ENCODE measurements at regions not wholly inside any gene's neighbourhood (a gene's known extent, or its start where the extent isn't known, plus 50 kb on each side); places are given as distances from the start of the nearest gene placed in this dataset.
A peak's percentile ranks its signal among the peaks of the same experiment; 100 is the strongest.

GRCh38 chr2:221144909-221145308 is 427.2 kb downstream of the EPHA4 start:
- TF ChIP-seq, protein P1, sequence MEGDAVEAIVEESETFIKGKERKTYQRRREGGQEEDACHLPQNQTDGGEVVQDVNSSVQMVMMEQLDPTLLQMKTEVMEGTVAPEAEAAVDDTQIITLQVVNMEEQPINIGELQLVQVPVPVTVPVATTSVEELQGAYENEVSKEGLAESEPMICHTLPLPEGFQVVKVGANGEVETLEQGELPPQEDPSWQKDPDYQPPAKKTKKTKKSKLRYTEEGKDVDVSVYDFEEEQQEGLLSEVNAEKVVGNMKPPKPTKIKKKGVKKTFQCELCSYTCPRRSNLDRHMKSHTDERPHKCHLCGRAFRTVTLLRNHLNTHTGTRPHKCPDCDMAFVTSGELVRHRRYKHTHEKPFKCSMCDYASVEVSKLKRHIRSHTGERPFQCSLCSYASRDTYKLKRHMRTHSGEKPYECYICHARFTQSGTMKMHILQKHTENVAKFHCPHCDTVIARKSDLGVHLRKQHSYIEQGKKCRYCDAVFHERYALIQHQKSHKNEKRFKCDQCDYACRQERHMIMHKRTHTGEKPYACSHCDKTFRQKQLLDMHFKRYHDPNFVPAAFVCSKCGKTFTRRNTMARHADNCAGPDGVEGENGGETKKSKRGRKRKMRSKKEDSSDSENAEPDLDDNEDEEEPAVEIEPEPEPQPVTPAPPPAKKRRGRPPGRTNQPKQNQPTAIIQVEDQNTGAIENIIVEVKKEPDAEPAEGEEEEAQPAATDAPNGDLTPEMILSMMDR (conservative IDR thresholded peaks at IDR 0.05; ENCODE audit: low read length) = no peak

GRCh38 chr2:221145396-221145795 is 426.7 kb downstream of the EPHA4 start:
- H3K4me3 ChIP-seq (ENCODE audit: low read length) = no peak overlapping the region
- TF ChIP-seq, protein P1 (conservative IDR thresholded peaks at IDR 0.05; ENCODE audit: low read length) = no peak
- DNase-seq (ENCODE audit: low read depth) = no peak

More at GRCh38 chr2:221144909-221145308, 427.2 kb downstream of the EPHA4 start:
- DNase-seq (ENCODE audit: low read depth) = no peak
- H3K4me3 ChIP-seq (ENCODE audit: low read length) = no peak overlapping the region

DNA sequence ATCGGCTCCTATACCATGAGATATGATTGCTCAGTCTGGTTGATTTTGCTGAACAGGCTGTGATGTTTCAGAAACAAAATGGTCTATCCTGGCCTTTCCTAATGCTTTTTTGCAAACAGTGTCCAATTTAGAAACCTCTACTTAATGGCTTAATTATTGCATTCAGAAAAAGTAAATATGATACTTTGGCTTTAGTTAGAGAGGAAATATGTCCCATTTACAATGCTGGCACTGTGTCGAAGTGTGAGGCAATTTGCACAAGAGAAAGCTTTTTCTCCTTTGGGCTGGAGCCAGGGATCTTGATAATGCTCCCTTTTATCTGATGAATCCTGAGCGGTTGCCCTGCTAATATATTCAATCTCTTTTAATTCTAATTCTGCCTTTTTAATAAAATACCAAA is 418.9 kb downstream of the EPHA4 start:
- no peak for DNase-seq (ENCODE audit: low read depth)
- TF ChIP-seq, protein P1 (conservative IDR thresholded peaks at IDR 0.05; ENCODE audit: low read length) = no peak

GRCh38 chr2:221154176-221154575 is 417.9 kb downstream of the EPHA4 start:
- H3K4me3 ChIP-seq (ENCODE audit: low read length) = no peak overlapping the region
- TF ChIP-seq, protein P1 (conservative IDR thresholded peaks at IDR 0.05; ENCODE audit: low read length) = no peak
- DNase-seq (ENCODE audit: low read depth) = no peak

More for the DNA sequence above, 418.9 kb downstream of the EPHA4 start:
- no peak overlapping the region for H3K4me3 ChIP-seq (ENCODE audit: low read length)

DNA sequence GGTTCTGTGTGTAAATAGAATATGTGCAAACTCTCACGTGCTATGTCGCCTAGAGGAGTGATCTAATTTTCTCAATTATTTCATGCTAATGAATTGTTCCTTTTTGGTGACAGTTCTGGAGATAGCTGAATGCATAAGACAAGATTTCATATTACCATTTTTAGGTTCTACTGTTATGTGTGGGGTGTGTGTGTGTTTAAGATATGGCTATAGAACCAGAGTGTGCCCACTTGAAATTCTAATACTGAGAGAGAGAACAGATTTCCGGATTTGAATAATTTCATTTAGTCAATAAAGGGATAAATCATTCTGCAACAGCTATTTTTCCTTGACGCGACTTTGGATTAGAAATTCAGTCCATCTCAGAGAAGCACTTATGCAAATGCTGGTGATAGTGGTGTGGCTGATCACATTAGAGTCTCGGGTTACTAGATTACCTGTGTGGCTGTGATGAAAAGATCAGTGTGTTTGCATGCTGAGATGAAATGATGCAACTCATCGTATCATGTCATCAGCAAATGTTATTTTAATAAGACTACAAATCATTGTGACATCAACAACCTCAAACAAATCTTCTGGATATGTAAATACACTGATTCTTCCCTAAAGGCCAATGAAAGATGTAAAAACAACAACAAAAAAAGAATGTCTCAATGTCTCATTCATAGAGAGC is 415.9 kb downstream of the EPHA4 start:
- TF ChIP-seq, protein P1 (conservative IDR thresholded peaks at IDR 0.05; ENCODE audit: low read length) = no peak
- H3K4me3 ChIP-seq (ENCODE audit: low read length) = no peak overlapping the region
- DNase-seq (ENCODE audit: low read depth) = no peak

DNA sequence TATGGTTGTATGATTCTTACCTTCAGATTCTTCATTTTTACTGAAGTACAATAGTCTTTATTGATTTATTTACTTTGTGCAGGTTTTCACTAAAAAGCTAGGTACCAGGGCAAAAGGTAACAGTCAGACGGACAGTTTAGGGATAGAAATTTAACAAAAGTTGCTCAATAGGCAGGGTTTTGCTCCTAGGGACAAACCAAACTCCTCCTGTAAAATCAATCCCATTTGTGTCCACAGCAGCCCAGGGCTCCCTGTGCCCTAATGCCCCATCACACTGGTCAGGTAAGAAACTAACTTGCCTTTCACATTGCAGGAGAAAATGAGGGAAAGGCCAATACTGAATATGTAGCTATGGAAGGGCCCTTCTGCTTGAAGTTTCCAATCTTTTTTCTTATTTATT is 410.9 kb downstream of the EPHA4 start:
- TF ChIP-seq, protein P1 (conservative IDR thresholded peaks at IDR 0.05; ENCODE audit: low read length) = no peak
- no peak overlapping the region for H3K4me3 ChIP-seq (ENCODE audit: low read length)
- DNase-seq (ENCODE audit: low read depth) = no peak

DNA sequence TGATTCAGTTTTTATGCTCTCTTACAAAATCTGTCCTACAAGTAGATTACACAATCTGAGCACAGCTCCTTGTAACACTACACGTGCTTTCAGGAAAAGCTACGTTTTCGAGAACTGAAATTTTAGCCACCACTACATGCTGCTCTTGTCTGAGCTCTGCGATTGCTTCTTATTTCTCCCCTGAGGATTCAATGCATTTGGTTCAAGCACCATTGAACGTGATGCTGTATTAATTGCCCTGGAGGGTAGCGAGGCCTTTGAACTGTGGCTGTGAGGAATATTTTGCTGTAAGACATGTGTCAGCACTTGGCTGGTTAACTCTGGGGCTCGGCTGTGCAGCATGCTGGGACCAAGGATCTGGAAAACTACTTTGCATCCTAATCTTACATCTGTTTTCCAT is 405.8 kb downstream of the EPHA4 start:
- H3K4me3 ChIP-seq (ENCODE audit: low read length) = no peak overlapping the region
- peak; percentile 9 for DNase-seq (ENCODE audit: low read depth)
- TF ChIP-seq, protein P1 (conservative IDR thresholded peaks at IDR 0.05; ENCODE audit: low read length) = no peak

Data from AG10803 (cell line).